Nucleus accumbens (tissue), 56 donors: ENCODE measurements at regions not wholly inside any gene's neighbourhood (a gene's known extent, or its start where the extent isn't known, plus 50 kb on each side); places are given as distances from the start of the nearest gene placed in this dataset.

ENCODE experiments used
- DNase-seq, 56 donors: peaks; one replicate each; lab custom pipeline; 2025; lab: John Stamatoyannopoulos, UW

GRCh38 chr5:135130261-135131215 is 96.5 kb upstream of the PITX1 start:
- DNase-seq = no peak

GRCh38 chr5:135129307-135129706 is 95.3 kb upstream of the PITX1 start:
- no peak for DNase-seq

- DNase-seq = no peak
These were observed 94.3 kb upstream of the PITX1 start for GRCh38 chr5:135128361-135128760.

GRCh38 chr5:135127439-135128240 is 93.6 kb upstream of the PITX1 start:
- DNase-seq = no peak

- no peak for DNase-seq
These were observed 92.8 kb upstream of the PITX1 start for GRCh38 chr5:135126688-135127438.

GRCh38 chr5:135124724-135125123 is 90.7 kb upstream of the PITX1 start:
- DNase-seq = no peak

GRCh38 chr5:135124128-135124527 is 90.1 kb upstream of the PITX1 start:
- DNase-seq = no peak

GRCh38 chr5:135122797-135123196 is 88.8 kb upstream of the PITX1 start:
- no peak for DNase-seq

- no peak for DNase-seq
These were observed 86.9 kb upstream of the PITX1 start for GRCh38 chr5:135120951-135121350.

GRCh38 chr5:135119481-135119880 is 85.5 kb upstream of the PITX1 start:
- no peak for DNase-seq

GRCh38 chr5:135117590-135117989 is 83.6 kb upstream of the PITX1 start:
- no peak for DNase-seq

GRCh38 chr5:135116160-135116561 is 82.1 kb upstream of the PITX1 start:
- peak in 6 of 56 donors; percentile 3 to 24 (median 13) for DNase-seq

GRCh38 chr5:135115591-135115990 is 81.6 kb upstream of the PITX1 start:
- DNase-seq = no peak

GRCh38 chr5:135114759-135115158 is 80.7 kb upstream of the PITX1 start:
- DNase-seq = no peak

- no peak for DNase-seq
These were observed 78.1 kb upstream of the PITX1 start for GRCh38 chr5:135112008-135112725.

- no peak for DNase-seq
These were observed 77.0 kb upstream of the PITX1 start for GRCh38 chr5:135110785-135111596.

GRCh38 chr5:135108992-135109391 is 75.0 kb upstream of the PITX1 start:
- DNase-seq = no peak

GRCh38 chr5:135108569-135108968 is 74.5 kb upstream of the PITX1 start:
- no peak for DNase-seq

- DNase-seq = no peak
These were observed 74.0 kb upstream of the PITX1 start for GRCh38 chr5:135107986-135108385.
